ENCODE measurements at regions not wholly inside any gene's neighbourhood (a gene's known extent, or its start where the extent isn't known, plus 50 kb on each side); places are given as distances from the start of the nearest gene placed in this dataset.
"Not testable (repeated sequence)": the region's sequence is repeated elsewhere in the genome, so short reads cannot be mapped to it uniquely, and the experiment has no call there.

DNA sequence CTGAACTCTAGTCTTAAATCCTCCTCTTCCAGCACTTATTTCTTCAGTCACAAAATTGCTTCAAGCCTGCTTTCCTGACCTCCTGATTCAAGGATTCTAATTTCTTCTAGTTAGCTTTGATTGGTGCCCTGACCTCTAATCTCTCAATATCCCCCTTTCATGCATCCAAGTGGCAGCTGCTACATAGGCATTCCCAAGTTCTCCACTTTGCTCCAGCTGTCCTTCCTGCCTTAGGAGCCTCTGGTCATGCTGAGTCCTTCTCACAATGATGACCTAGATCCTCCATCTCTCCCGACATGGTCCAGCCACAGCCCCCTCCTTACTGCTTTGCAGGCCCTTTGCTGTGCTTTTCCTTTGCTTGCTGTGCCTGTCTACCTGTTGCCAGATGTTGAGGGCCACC, 347.8 kb upstream of the C2CD4B start:
- no peak for DNase-seq (ENCODE audit: low spot score)
- intact Hi-C loops (cut with DNase I) = no loop called here

DNA sequence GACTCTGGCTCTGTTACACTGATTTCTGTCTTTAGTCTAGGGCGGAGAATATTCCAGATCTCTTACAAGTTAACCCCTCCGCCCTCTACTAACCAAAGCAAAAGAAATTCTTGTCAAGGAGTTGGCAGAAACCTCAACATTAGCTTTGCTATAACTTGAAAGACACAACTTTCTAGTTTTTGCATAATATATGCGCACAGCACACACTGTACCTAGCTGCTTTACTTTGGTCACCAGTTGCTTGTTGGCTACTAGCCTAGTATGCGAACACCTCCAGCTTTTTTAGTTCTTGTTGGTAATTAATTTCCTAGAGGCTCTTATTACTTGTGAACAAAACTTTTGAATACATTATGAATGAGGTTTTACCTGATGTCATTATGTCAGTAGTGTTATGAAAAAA, 348.8 kb upstream of the C2CD4B start:
- intact Hi-C loops (cut with DNase I) = no loop called here
- DNase-seq (ENCODE audit: low spot score) = no peak

- no peak for DNase-seq (ENCODE audit: low spot score)
- intact Hi-C loops (cut with DNase I) = no loop called here
Observed at GRCh38 chr15:62515696-62516395, 350.8 kb upstream of the C2CD4B start.

- intact Hi-C loops (cut with DNase I) = no loop called here
Observed at GRCh38 chr15:62517541-62517940, 352.5 kb upstream of the C2CD4B start.

GRCh38 chr15:62518666-62519065, 353.6 kb upstream of the C2CD4B start:
- DNase-seq (ENCODE audit: low spot score); intact Hi-C loops (cut with DNase I): not testable (repeated sequence)

More at GRCh38 chr15:62517541-62517940, 352.5 kb upstream of the C2CD4B start:
- no peak for DNase-seq (ENCODE audit: low spot score)

GRCh38 chr15:62519900-62520299, 354.8 kb upstream of the C2CD4B start:
- intact Hi-C loops (cut with DNase I) = no loop called here
- DNase-seq (ENCODE audit: low spot score) = no peak

- intact Hi-C loops (cut with DNase I) = no loop called here
- no peak for DNase-seq (ENCODE audit: low spot score)
Observed at GRCh38 chr15:62520887-62521286, 355.8 kb upstream of the C2CD4B start.

- intact Hi-C loops (cut with DNase I) = no loop called here
- DNase-seq (ENCODE audit: low spot score) = no peak
Observed at GRCh38 chr15:62521396-62521795, 356.3 kb upstream of the C2CD4B start.

GRCh38 chr15:62524848-62525247, 359.8 kb upstream of the C2CD4B start:
- intact Hi-C loops (cut with DNase I) = no loop called here
- DNase-seq (ENCODE audit: low spot score) = no peak

GRCh38 chr15:62527387-62527786, 362.3 kb upstream of the C2CD4B start:
- DNase-seq (ENCODE audit: low spot score) = no peak
- intact Hi-C loops (cut with DNase I) = no loop called here

- no peak for DNase-seq (ENCODE audit: low spot score)
- intact Hi-C loops (cut with DNase I) = no loop called here
Observed at GRCh38 chr15:62528505-62528904, 363.4 kb upstream of the C2CD4B start.

DNA sequence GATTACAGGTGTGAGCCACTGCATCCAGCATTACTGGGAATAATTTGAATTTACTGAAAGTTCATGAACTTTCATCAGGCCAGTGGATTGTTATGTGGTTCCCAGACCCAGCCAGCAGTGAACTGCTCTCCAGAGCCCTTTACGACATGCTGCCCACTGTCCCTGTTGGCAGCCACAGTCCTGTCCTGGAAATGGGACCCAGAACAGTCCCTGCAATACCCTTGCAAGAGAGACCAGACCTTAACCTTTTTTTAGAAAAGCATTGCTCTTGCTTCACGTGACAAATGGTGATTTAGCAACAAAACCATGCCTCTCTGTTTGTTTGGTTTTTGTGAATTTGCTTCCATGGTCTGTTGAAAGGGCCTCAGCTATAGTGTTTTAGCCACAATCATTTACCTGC, 367.3 kb upstream of the C2CD4B start:
- intact Hi-C loops (cut with DNase I) = no loop called here

GRCh38 chr15:62533687-62534086, 368.6 kb upstream of the C2CD4B start:
- intact Hi-C loops (cut with DNase I) = no loop called here
- DNase-seq (ENCODE audit: low spot score) = no peak

More for the DNA sequence above, 367.3 kb upstream of the C2CD4B start:
- DNase-seq (ENCODE audit: low spot score) = no peak

GRCh38 chr15:62534996-62535395, 369.9 kb upstream of the C2CD4B start:
- DNase-seq (ENCODE audit: low spot score) = no peak
- intact Hi-C loops (cut with DNase I) = no loop called here

DNA sequence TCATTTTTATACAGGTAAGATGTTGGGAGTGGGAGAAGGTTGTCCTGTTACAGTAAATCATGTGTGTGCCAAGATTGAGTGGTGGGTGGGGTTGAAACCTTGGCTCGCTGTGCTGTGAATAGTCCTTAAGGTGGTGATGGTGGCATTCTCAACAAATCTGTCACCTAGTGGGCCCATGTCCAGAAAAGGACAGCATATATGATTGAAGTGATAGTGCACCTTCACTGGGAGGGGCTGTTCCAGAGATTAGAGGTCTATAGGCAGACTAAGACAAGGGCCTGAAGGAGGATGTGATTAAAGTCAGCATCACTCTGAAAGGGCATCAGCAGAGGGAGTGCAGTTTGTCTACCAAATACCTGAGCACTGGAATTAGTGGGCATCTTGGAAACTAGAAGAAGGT, 374.2 kb upstream of the C2CD4B start:
- intact Hi-C loops (cut with DNase I) = no loop called here
- no peak for DNase-seq (ENCODE audit: low spot score)

DNA sequence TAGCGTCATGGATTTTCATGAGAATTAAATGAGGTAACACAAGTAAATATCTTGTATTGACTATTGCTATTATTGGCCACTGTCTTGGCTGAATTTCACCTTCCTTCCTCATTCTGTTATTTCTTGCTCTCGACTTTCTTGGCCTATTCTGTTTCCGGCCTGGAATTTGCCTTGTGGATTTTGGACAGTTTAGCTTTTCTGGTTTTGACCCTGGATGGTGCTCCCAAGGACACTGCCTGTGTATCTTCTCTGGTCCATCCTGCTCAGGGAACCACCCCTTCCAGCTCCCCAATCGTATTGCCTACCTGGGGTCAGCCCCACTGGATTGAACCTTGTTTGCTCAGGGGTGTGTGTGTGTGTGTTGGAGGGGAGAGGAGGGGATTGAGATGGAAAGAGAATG, 376.2 kb upstream of the C2CD4B start:
- intact Hi-C loops (cut with DNase I) = no loop called here

GRCh38 chr15:62541846-62542245, 376.8 kb upstream of the C2CD4B start:
- intact Hi-C loops (cut with DNase I) = no loop called here
- DNase-seq (ENCODE audit: low spot score) = no peak

More for the DNA sequence above, 376.2 kb upstream of the C2CD4B start:
- DNase-seq (ENCODE audit: low spot score) = no peak

DNA sequence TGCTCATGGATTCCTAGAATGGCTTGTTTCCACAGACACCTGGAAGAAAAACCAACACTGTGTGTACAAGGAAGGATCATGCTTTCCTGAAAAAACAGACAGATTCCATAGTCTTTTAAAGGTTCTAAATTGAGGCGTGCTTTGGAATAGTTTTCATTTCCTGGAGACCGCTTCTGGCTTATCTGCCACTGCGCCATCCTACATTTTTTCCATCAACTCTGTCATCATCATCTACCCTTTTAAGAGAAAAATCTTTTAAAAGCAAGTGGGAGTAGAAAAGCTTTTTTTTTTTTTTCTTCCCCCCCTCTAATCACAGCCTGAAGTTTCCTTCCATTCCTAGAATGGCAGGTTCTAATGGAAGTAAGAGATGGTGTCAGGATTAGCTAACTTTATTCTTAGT, 379.4 kb upstream of the C2CD4B start:
- DNase-seq (ENCODE audit: low spot score) = no peak
- intact Hi-C loops (cut with DNase I) = no loop called here

DNA sequence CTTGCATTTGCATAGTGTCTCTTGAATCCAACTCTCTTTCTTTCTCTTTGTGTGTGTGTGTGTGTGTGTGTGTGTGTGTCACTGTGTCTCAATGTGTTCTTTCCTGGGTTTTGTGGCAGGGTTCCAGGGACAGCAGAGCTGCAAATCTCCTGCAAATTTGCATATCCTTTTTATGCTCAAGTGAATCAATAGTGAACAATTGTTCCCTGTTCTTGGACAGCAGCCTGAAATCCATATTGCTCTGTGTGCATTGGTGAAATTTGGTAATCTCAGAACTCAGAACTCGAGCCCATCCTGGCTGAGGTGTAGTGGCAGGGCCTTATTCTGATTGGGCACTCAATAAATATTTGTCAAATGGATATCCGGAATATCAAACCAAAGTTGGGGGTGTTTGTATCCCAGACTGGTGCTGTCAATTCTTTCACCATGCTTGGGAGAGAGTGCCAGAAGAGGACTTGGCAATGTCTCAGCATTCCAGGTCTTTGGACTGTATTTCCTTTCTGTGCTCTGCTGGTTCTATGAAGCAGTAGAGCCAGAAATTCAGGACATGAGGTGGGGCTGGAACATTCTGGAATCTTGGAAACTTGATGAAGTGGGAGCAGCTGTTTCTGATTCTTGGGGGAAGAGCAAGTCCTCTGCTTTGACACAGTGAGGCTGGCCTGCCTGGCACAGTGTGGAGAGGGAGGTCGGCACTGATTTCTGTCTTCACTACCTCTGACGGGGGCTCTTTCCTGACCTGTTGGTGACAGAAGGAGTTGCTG, 380.6 kb upstream of the C2CD4B start:
- no peak for DNase-seq (ENCODE audit: low spot score)
- intact Hi-C loops (cut with DNase I) = loop anchor here (1.0 kb wide), 1 partner anchor 155 kb away; the partner anchor contains the start of gene TLN2

DNA sequence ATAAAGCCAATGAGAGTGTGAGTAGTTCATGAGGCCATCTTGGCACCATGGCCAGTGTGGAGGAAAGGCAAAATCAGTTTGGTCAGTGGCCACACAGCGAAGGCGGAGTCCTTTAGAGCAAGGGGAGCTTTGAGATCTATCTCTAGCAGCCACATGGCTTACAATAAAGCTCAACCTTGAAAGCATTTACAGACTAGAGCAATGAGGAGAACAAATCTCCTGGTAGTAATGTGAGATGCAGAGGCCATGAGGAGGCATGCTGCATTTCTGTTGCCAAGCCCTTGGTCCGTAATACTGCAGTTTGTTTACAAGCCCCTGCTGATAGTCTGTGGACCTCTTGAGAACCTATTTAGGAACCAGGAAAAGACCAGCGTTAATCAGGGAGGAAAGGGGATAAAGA, 381.5 kb upstream of the C2CD4B start:
- DNase-seq (ENCODE audit: low spot score) = no peak
- intact Hi-C loops (cut with DNase I) = no loop called here

DNA sequence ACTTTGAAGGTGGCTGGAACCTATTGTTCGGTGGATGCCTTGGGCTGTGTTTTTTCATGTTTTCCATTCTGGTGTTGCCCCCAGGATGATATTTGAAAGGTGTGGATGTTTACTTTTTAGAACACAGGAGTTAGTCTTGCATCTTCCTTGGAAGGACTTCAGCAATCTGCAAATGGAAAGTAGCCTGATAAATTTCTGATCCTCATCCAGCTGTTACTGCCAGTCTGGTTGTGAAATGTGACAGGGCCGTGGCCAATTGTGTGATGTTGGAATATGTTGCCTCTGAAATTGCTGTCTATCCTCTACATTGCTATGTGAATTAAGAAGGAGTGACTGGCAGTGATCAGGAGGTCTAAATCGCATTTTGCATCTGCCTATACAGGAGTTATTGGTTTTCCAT, 382.5 kb upstream of the C2CD4B start:
- DNase-seq (ENCODE audit: low spot score) = no peak
- intact Hi-C loops (cut with DNase I) = no loop called here
